ENCODE measurements at regions not wholly inside any gene's neighbourhood (a gene's known extent, or its start where the extent isn't known, plus 50 kb on each side); places are given as distances from the start of the nearest gene placed in this dataset.
"Not testable (repeated sequence)": the region's sequence is repeated elsewhere in the genome, so short reads cannot be mapped to it uniquely, and the experiment has no call there.

- H3K4me3 ChIP-seq (ENCODE audit: low read length), result no peak overlapping the region
- H3K27me3 ChIP-seq (ENCODE audit: insufficient read depth, low read depth, low read length), result no peaks in the 10 kb centered on the region
- no peak overlapping the region for H2AFZ ChIP-seq (ENCODE audit: low read depth, low read length)
- no peaks in the 10 kb centered on the region for H3K79me2 ChIP-seq (replicated peaks; ENCODE audit: insufficient read depth, low read length)
- no peaks in the 10 kb centered on the region for H3K36me3 ChIP-seq (ENCODE audit: insufficient read depth, low read length)
- TF ChIP-seq MXI1 (conservative IDR thresholded peaks at IDR 0.05; ENCODE audit: poor library complexity, severe bottlenecking), result no peak
- TF ChIP-seq EP300 (conservative IDR thresholded peaks at IDR 0.05; ENCODE audit: poor library complexity, severe bottlenecking), result no peak
- TF ChIP-seq REST (IDR thresholded peaks at IDR 0.05; ENCODE audit: borderline replicate concordance), result no peak
- no peak for TF ChIP-seq EZH2 (IDR thresholded peaks at IDR 0.05; ENCODE audit: borderline replicate concordance, insufficient read depth, low read length, poor library complexity, severe bottlenecking)
- no peak for TF ChIP-seq SMC3 (conservative IDR thresholded peaks at IDR 0.05; ENCODE audit: poor library complexity)
- TF ChIP-seq POLR2AphosphoS5 (IDR thresholded peaks at IDR 0.05), result no peak
- TF ChIP-seq TAF1 (IDR thresholded peaks at IDR 0.05; ENCODE audit: low read depth), result no peak
- TF ChIP-seq RAD21 (conservative IDR thresholded peaks at IDR 0.05), result no peak
- no peak for TF ChIP-seq CTCF (IDR thresholded peaks at IDR 0.05; ENCODE audit: poor library complexity, severe bottlenecking)
- no peak overlapping the region for H3K27ac ChIP-seq (ENCODE audit: low read length)
- no peaks in the 10 kb centered on the region for H4K20me1 ChIP-seq (ENCODE audit: insufficient read depth)
- no peaks in the 10 kb centered on the region for H3F3A ChIP-seq (ENCODE audit: insufficient read depth, low read length, poor library complexity, severe bottlenecking)
- H3K4me2 ChIP-seq (ENCODE audit: low read length), result no peak overlapping the region
- H3K9me3 ChIP-seq (ENCODE audit: low read length), result no peaks in the 10 kb centered on the region
- H3K9me2 ChIP-seq (ENCODE audit: insufficient read depth, low read length), result no peaks in the 10 kb centered on the region
- no peak overlapping the region for H3K9ac ChIP-seq (ENCODE audit: low read length)
Measured at GRCh38 chr11:103609117-103610066, 427.0 kb upstream of the DDI1 start.

GRCh38 chr11:103610435-103610834 lies 426.0 kb upstream of the DDI1 start:
- no peak overlapping the region for H3K4me3 ChIP-seq (ENCODE audit: low read length)
- H2AFZ ChIP-seq (ENCODE audit: low read depth, low read length), result no peak overlapping the region
- no peaks in the 10 kb centered on the region for H3K9me3 ChIP-seq (ENCODE audit: low read length)
- no peaks in the 10 kb centered on the region for H3K36me3 ChIP-seq (ENCODE audit: insufficient read depth, low read length)
- no peaks in the 10 kb centered on the region for H3K9me2 ChIP-seq (ENCODE audit: insufficient read depth, low read length)
- H3K27me3 ChIP-seq (ENCODE audit: insufficient read depth, low read depth, low read length), result no peaks in the 10 kb centered on the region
- H3F3A ChIP-seq (ENCODE audit: insufficient read depth, low read length, poor library complexity, severe bottlenecking), result no peaks in the 10 kb centered on the region
- no peak overlapping the region for H3K27ac ChIP-seq (ENCODE audit: low read length)
- TF ChIP-seq POLR2AphosphoS5 (IDR thresholded peaks at IDR 0.05) (no peak), REST (IDR thresholded peaks at IDR 0.05; ENCODE audit: borderline replicate concordance) (no peak)
- H3K9ac ChIP-seq (ENCODE audit: low read length), result no peak overlapping the region
- H3K4me2 ChIP-seq (ENCODE audit: low read length), result no peak overlapping the region
- no peaks in the 10 kb centered on the region for H4K20me1 ChIP-seq (ENCODE audit: insufficient read depth)
- no peaks in the 10 kb centered on the region for H3K79me2 ChIP-seq (replicated peaks; ENCODE audit: insufficient read depth, low read length)

GRCh38 chr11:103611526-103612260 lies 424.7 kb upstream of the DDI1 start:
- H3K4me2 ChIP-seq (ENCODE audit: low read length); H3K36me3 ChIP-seq (ENCODE audit: insufficient read depth, low read length); H3F3A ChIP-seq (ENCODE audit: insufficient read depth, low read length, poor library complexity, severe bottlenecking); H3K79me2 ChIP-seq (replicated peaks; ENCODE audit: insufficient read depth, low read length); H3K27ac ChIP-seq (ENCODE audit: low read length); H4K20me1 ChIP-seq (ENCODE audit: insufficient read depth); H3K4me3 ChIP-seq (ENCODE audit: low read length); H3K9me3 ChIP-seq (ENCODE audit: low read length); H2AFZ ChIP-seq (ENCODE audit: low read depth, low read length); H3K9ac ChIP-seq (ENCODE audit: low read length); H3K9me2 ChIP-seq (ENCODE audit: insufficient read depth, low read length); H3K27me3 ChIP-seq (ENCODE audit: insufficient read depth, low read depth, low read length): not testable (repeated sequence)
